ENCODE measurements at regions not wholly inside any gene's neighbourhood (a gene's known extent, or its start where the extent isn't known, plus 50 kb on each side); places are given as distances from the start of the nearest gene placed in this dataset.

GRCh38 chr13:33931397-33932311 lies 113.7 kb downstream of the RFC3 start:
- Histone ChIP-seq H3K9me3 (ENCODE audit: control insufficient read depth, low read depth, low read length) (no peaks in the 10 kb centered on the region), H4K91ac (ENCODE audit: insufficient read length, low read depth, low read length) (no peak overlapping the region), H2BK12ac (ENCODE audit: insufficient read length, low read depth, low read length) (no peak overlapping the region), H3K4me1 (ENCODE audit: insufficient read depth, low read length) (peaks cover 10% of the 10 kb centered on the region; the same call in 1 of the 2 replicates), H3K79me2 (ENCODE audit: insufficient read depth, low read length) (no peaks in the 10 kb centered on the region), H2AK5ac (ENCODE audit: insufficient read length, low read length) (no peak overlapping the region), H4K8ac (replicated peaks; ENCODE audit: insufficient read length, low read depth, low read length) (no peak overlapping the region), H3K18ac (ENCODE audit: insufficient read length, low read depth, low read length) (no peak overlapping the region), H2BK15ac (ENCODE audit: low read depth, low read length) (no peak overlapping the region), H3K27ac (ENCODE audit: insufficient read length, low read depth, low read length) (no peak overlapping the region), H2BK5ac (ENCODE audit: insufficient read length, low read length) (no peak overlapping the region), H4K5ac (ENCODE audit: insufficient read length, low read depth, low read length) (no peak overlapping the region), H3K27me3 (ENCODE audit: insufficient read depth, low read length) (no peaks in the 10 kb centered on the region), H2BK120ac (ENCODE audit: low read depth, low read length, poor library complexity, severe bottlenecking) (no peak overlapping the region), H3K9ac (ENCODE audit: extremely low read depth, insufficient read length, low read length) (no peak overlapping the region), H2AFZ (ENCODE audit: low read length) (no peak overlapping the region), H3K14ac (ENCODE audit: insufficient read depth, low read length) (no peak overlapping the region), H2BK20ac (ENCODE audit: low read depth, low read length, poor library complexity, severe bottlenecking) (no peak overlapping the region), H3K4ac (ENCODE audit: low read depth, low read length) (no peak overlapping the region), H3K23me2 (ENCODE audit: insufficient read length, low read depth, low read length, poor library complexity, severe bottlenecking) (no peaks in the 10 kb centered on the region), H3T11ph (ENCODE audit: low read length) (no peak overlapping the region), H3K4me2 (ENCODE audit: insufficient read depth, insufficient read length, low read length) (no peak overlapping the region), H3K23ac (ENCODE audit: insufficient read length, low read depth, low read length) (no peak overlapping the region), H3K79me1 (ENCODE audit: insufficient read depth, low read depth, low read length, poor library complexity, severe bottlenecking) (no peaks in the 10 kb centered on the region), H4K20me1 (ENCODE audit: control insufficient read depth, insufficient read depth, insufficient read length) (no peaks in the 10 kb centered on the region), H3K56ac (ENCODE audit: insufficient read length, low read depth, low read length) (no peak overlapping the region)
- Mint-ChIP-seq H3K4me3 (no peak overlapping the region), H3K9me3 (no peaks in the 10 kb centered on the region), H3K36me3 (ENCODE audit: insufficient read depth in 1 of 3, low read depth in 3 of 3) (no peaks in the 10 kb centered on the region; a peak in 1 of 7 replicates), H3K27me3 (ENCODE audit: low read depth) (no peaks in the 10 kb centered on the region), H3K4me1 (peaks cover 36 to 39% of the 10 kb centered on the region in 2 experiments), H3K27ac (no peak overlapping the region)
- no CpG with 5 or more reads among the region's 5 CpGs for WGBS (ENCODE audit: extremely low coverage, insufficient read length, low lambda C conversion rate)
- peak; percentile 70 for TF ChIP-seq CTCF (conservative IDR thresholded peaks at IDR 0.05)
- no peak for DNase-seq

All from H9 (cell line).